GM21515 (cell line): ENCODE measurements at regions not wholly inside any gene's neighbourhood (a gene's known extent, or its start where the extent isn't known, plus 50 kb on each side); places are given as distances from the start of the nearest gene placed in this dataset.

Experiments used
- ATAC-seq: cut with Tn5 transposase; IDR thresholded peaks from one replicate; pipeline ENCODE4 v1.9.1; 2021; ENCODE audit not compliant: unreplicated experiment

DNA sequence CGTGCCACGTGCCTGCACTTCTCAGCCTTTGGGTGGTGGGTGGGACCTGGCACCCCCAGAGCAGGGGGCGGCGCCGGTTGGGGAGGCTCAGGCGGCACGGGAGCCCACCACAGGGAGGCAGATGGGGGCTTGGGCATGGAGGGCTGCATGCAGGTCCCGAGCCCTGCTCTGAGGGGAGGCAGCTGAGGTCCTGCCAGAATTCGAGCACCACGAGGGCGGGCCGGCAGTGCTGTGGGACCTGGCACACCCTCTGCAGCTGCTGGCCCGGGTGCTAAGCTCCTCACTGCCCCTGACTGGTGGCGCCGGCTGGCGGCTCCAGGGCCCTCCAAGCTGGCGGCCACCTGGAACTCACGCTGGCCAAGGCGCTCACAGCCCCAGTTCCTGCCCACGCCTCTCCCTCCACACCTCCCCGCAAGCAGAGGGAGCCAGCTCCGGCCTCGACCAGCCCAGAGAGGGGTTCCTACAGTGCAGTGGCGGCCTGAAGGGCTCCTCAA, 1176.8 kb upstream of the GYPC start:
- no peak for ATAC-seq

DNA sequence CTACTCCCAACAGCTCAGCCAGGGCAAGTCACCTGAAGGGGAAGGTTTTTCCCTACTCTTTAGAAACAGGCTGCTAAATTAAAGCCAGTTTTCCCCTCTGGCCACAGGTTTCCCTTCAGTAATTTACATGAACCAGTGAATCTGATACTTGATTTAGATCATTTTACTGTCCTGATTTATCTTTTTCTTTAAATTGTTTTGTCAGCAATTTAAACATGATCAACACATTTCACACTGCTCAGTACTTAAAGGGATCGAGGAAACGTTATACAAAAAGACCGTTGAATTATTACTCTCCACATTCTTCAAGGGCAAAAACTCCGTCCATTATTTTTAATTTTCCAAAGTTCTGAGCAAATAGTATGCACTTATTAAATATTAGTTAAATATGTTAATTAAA, 1165.7 kb upstream of the GYPC start:
- no peak for ATAC-seq

DNA sequence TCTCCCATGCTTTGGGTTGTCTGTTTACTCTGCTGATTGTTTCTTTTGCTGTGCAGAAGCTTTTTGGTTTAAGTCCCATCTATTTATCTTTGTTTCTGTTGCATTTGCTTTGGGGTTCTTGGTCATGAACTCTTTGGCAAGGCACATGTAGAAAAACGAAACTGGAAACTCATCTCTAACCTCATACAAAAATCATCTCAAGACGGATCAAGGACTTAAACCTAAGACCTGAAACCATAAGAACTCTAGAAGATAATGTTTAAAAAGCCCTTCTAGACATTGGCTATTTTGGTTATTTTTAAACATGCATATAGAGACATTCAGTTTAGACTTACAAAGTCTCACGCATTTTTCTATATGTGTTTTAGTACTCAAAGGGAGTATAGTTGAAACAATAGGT, 1164.3 kb upstream of the GYPC start:
- ATAC-seq, result no peak

DNA sequence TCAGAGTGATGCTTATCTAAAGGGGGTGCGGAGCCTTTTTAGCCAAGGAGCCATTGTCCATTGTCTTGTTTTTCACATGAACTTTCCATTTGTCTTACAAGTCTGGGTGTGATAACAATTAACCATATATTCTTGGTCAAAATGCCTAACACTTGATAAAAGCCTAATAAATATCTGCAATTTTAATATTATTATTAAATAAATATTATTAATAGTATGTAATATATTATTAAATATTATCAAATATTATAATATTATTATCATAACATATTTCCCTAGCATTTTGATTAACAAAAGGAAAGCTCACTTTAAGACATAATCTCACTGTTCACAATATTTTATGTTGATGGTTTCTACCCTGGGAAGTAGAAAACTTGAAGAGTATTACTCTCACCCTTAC, 1143.6 kb upstream of the GYPC start:
- ATAC-seq, result no peak

DNA sequence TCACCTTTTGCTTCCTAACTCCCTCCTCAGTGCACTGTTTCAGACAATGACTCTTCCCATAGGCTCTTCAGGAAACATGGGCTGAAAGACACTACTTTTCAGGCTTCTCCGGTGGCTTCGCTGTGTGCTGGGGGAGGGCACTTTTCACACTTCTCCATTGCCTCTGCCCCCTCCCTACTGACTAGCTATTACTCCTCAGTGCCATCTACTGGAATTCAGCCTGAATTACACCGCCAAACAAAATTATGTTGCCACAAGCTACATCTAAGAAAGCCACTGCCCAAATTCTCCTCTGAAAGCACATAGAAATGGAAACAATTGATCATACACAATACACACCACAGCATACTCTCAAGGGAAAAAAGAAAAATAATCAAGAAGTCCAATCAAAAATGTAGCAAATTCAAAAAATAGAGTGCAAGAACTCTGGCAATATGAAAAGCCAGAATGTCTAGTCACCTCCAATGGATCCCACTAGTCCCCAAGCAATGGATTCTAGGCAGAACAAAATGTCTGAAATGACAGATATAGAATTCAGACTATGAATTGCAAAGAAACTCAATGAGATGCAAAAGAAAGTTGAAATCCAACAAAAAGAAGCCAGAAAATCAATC, 1139.4 kb upstream of the GYPC start:
- no peak for ATAC-seq

DNA sequence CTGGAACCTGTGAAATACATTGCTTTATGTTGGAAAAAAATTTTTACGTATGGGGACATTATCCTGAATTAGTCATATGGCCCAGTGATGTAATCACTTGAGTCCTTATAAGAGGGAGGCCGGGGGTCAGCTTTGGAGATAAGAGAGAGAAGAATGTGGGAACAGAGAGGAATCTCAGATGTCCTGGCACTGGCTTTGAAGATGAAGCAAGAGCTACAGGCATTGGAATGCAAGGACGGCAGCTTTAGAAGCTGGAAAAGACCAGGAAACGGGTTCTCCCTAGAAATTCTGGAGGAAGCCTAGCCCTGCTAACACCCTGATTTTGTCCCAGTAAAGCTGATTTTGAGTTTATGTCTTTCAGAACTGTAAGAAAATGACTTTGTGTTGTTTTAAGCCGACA, 1129.9 kb upstream of the GYPC start:
- ATAC-seq, result no peak

DNA sequence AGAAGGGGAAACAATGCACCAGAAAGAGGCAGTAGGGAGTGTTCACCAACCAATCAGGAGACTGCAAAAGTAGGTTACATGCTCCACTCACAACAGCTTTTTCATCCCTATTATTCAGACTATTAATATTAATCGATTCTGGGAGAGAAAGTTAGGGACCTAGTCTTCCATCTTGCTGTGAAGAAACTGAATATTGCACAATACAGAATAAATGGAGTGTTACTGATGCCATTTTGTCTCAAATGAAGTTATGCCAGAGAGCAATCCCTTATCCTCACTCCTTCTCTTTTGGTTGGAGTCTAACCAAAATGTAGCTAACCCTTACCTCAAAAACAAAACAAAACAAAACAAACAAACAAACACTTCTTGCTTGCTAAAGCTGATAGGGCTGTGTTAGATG, 1120.9 kb upstream of the GYPC start:
- no peak for ATAC-seq

DNA sequence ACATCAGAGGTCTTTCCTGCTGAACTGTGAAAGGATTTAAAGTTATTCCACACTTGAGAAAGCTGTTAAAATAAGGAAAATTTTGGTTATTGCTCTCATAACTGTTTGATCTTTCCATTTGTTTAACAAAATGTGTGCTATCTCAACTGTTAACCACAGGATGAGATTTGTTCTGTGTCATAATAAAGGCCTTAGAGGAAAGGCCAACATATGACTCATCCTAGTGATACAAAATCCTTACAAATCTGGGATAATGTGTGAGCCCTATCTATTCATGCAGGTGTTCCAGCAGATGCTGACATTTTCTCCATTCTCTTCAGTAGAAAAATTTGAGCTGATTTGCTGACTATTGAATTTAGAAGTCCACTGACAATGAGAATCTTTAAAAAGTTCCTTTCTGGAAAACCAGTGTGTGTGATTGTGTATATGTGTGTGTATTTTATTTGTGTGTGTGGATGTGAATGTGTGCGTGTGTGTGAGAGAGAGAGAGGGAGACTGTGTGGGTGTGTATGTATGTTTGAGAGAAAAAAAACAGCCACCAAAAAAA, 1111.9 kb upstream of the GYPC start:
- no peak for ATAC-seq

DNA sequence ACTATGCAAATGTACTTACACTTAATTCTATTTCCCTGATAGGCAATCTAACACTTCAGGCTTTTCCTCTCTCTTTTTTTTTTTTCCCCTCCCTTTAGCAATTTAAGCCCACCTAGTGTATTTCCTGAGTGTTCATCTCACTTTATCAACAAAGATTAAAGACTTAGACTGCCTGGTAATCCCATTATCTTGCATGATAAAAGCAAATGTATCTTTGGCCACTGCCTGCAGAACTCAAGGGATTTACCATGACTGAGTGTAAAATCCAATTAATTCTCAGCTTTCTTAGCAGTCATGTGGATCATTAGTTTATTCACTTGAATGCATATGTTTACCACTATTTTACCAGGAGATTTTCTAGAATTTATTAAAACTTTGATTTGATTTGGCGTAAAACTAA, 1102.2 kb upstream of the GYPC start:
- no peak for ATAC-seq

DNA sequence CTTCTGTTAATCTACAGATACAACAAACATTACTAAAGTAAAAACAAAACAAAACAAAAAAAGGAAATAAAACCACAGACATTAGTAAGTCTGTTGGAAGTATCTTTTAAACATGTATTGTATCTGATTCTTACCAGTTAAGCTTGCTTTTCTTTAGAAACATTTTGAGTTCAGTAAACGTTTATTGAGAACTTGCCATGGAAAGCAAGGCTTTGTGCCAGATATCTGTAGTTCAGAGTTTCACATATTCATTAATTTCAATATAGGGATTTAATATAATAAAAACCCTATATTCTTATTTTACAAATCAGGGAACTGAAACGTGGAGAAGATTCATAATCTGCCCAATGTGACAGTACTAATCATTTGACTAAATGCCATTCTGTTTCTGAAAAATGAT, 1101.0 kb upstream of the GYPC start:
- no peak for ATAC-seq

DNA sequence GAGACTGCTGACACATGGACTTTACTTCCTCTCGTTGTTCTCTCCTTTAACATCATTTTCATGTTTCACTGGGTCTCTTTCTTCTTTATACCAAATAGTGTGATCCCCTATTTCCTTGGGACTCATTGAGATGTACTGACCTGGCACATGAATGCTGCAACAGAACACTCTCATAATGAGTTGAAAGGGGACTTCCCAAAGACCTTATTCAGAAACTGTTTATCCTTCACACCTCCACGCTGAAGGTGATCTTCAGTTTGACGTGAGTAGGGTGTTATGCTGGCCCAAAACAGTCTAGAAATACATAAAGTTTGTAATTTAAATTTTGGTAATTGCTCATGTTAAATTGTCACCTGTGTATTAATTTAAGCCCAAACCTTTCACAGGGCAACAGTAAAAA, 1096.8 kb upstream of the GYPC start:
- ATAC-seq, result no peak

DNA sequence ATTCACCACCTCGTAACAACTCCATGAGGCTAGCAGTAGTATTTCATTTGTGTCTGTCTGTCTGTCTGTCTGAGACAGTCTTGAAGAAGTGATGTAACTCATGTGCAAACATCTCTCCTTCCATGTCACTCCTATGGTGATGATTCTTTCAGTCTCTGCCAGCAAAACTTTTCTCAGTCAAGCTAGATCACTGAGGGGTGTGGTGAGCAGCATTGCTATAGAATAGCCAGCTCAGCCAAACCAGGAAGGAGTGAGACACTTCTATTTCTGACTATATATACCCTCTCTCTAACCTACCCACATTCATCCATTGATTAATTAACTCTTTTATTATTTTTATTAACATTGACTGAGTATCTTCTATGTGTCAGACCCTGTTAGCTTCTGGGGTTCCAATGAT, 1095.1 kb upstream of the GYPC start:
- ATAC-seq, result no peak

DNA sequence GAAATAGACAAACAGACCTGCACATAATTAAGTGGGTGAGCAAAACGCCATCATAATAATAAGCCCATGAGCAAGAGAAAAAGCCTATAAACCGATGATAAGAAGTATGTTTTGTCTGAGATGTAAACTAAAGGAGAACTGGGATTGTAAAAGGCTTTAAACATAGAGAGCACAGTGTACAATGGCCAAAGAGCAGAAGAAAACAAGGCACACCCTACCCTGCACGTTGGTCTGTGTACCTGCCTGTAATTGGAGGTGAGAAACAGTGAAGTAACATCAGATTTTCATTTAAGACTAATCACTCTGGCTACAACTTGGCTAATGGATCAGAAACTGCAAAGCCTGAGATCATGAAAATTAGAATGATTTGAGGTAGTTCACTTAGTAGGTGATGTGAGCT, 1094.7 kb upstream of the GYPC start:
- ATAC-seq, result no peak

DNA sequence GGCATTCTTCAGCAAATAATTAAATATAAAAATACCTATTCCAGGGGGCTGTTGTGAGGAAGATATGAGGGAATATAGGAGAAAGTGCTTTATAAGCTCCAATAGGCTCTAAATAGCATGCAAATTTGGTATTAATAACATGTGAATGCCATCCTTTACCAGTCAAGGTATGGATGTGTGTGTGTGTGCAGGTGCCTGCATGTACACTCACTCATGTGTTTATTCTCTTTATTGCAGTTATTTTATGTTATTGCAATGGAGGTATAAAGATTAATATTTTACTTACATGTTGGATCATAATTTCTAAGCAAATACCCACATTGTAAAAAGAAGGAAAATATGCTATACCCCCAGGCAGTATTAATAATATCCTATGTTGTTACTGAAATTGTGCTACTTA, 1093.0 kb upstream of the GYPC start:
- no peak for ATAC-seq

DNA sequence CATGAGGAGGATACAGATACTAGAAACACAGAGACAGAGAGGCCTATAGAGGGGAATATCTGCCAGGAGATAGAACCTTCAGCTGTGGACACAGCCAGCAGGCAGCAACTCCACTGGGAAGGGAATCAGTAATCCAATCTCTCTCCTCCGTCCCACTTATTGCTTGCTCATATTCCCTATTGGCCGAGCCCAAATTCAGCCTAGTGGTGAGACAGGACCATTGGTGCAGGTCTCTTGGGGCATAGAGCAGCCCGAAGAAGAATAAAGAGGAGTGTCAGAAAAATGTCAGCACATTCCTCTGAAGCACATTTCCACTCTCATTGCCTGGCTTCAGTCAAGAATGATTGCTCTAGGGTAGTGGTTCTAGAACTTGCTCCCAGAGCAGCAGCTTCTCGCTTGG, 1091.5 kb upstream of the GYPC start:
- ATAC-seq, result no peak

DNA sequence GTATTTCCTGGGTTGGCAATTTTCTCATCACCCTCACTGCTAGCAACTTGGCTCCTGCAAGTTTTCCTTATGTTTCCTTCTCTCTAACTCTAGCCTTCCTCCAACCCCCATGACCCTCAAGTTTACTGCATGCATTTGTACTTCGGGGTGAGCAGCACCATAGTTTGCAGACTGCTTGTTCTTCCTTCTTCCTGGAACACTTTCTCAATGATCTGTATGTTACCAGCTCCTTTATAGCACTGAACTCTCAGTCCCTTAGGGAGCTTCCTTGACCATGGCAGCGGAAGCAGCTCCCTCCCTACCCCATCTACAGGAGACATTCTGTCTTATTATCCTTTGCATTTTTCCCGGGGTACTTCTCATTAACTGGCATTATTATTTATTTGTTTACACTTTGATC, 1089.5 kb upstream of the GYPC start:
- no peak for ATAC-seq

DNA sequence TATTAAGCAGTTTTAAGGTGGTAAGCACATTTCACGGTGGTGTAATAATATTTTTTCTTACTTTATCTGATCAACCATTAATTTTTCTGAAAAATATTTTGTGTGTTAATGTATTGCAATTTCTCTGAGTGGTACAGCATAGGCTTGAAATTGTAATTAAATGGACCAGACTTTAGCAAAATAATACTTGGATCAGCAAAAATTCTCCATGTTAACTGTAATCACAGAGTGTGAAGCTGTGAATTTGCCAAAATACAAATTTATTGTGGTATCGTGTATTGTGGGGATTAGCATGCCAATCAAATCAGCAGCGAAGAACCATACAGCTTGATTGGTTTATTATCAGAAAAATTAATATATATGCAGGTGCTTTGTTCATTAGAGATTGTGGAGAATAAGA, 1088.9 kb upstream of the GYPC start:
- ATAC-seq, result no peak

DNA sequence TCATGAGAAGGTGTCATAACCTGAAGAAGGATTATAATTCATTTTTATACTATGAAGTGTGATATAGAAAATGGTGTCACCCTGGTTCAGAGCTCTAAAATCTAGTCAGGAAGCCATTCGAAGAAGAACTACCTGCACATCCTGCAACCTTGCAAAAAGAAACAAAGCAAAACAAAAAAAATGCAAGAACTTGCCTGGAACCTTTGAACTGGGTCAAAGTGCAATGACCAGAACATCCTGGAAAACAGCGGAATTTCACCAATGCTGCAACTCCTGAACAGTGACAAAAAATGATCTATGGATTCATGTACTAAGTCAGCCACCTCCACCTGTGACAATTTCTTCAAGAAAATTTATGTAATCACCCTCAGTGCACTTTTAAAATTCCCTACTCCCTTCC, 1083.3 kb upstream of the GYPC start:
- no peak for ATAC-seq

DNA sequence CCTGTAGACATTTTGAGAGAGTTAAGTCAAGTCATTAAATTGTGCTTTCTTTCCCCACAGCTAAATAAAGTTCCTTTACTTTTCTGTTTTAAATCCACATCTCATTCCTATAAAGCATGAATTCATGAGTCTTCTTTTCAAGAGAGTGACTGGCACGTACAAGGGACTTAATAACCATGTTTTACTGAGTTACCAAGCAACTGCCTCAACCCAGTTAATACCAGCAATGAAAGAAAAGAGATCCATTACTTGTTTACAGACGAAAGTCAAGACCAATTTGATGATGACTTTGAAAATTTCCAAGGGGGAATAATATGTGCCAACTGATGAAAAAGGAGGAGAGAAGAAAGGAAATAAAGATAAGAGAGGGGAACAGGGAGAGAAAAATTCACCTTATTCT, 1082.5 kb upstream of the GYPC start:
- no peak for ATAC-seq

DNA sequence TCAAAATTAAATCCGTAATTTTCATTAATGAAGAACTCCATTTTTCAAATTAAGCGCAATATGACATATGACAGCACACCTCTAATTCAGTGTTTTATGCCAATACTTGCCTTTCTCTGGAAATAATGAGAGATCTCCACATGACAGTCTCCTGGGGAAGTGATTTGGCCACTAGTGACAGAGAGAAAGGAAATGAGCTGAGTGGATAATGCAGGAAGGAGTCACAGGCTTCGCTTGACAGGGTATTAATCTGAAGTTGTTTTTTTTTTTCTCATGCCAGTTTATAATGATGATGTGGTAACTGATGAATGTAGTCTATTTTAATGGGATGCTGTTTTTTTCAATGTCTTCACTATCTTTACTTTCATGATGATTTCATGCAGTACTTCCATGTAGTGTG, 1079.4 kb upstream of the GYPC start:
- ATAC-seq, result no peak

DNA sequence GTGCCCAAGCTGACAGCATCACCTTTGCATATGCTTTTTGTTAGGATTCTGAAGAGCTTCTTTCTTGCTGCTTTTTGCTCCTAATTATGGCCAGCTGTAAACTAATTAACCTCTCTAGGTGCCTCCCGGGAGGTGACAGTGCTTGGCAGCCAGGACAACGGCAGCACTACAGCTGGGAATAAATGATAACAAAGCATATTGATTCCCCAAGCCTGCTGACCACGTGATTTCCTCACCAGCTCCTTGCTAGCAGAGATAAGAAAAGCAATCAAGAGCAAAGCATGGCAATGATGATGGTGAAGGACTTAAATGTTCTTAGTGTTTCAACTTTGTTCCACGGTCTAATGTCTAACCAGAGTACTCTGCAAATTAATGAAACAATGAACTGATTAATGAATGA, 1074.4 kb upstream of the GYPC start:
- no peak for ATAC-seq

DNA sequence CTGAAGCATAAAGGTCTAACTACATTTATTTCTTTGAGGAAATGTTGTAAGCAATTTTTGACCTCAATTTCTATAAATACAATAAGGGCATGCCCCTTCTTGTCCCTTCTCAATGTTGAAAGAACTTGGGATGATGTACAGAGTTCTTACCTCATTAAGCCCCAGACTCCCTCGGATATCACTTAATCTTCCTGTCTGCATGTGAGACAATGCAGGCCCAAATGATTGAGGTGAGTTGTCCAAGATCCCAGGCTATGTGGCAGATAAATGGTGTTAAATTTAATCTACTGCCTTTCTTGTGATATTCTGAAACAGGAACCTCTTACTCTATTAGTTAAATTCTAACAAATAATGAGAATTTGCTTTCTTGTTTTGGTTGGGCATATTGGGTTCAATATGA, 1073.4 kb upstream of the GYPC start:
- no peak for ATAC-seq

DNA sequence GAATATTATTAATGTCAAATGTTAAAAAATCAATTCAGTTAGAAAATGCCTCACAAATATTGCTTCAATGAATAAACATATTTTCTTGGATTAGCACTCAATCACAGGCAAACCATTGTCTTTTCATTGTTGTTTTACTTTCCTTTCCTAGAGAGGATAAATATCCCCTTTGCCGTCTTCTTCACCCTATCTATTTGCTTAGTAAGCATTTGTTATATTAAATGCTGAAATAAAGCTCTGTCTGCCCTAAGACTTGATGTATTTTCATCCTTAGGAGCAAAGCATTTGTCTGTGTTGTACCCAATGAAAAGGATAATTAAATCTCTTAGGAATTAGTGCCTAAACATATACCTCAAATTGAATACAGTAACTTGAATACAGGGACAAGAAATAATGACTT, 1071.2 kb upstream of the GYPC start:
- no peak for ATAC-seq
